ENCODE measurements at regions not wholly inside any gene's neighbourhood (a gene's known extent, or its start where the extent isn't known, plus 50 kb on each side); places are given as distances from the start of the nearest gene placed in this dataset.
A peak's percentile ranks its signal among the peaks of the same experiment; 100 is the strongest.
"Not testable (repeated sequence)": the region's sequence is repeated elsewhere in the genome, so short reads cannot be mapped to it uniquely, and the experiment has no call there.

DNA sequence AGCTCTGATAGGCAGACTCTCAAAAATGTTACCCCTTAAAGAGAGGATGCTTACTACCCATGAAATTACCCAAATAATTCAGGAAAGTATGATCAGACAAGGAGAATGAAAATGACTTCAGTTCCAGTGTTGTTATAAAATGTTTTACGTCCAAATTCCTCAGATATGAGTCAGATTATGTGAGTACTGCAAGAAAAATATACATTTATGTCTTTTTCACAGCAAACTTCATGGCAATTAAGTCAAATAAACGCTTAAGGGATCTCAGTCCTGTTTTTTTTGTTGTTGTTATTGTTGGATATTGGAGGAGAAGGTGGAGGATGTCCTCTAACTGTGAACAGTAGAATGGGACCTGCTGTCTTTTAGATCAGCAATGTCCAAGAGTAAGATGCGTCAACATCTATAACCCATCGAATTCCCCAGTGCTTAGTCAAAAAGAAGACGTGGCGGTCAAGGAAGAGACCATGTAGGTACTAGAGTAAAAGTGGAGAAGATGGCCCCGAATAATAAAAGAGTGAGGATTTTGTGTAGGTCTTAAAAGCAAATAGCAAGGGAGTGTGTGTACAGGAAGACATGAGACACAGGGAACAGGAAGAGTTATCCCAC is 215.4 kb upstream of the IRS2 start:
- no peak for TF ChIP-seq CTCF (IDR thresholded peaks at IDR 0.05)
- TF ChIP-seq POLR2A (IDR thresholded peaks at IDR 0.05): no peak
- intact Hi-C loops (cut with DNase I; ENCODE audit: low total_unique reads): no loop called here
- 81 to 82% methylated on average over 7 of the region's 7 CpGs for WGBS, 2 donors
- H3K4me3 ChIP-seq (ENCODE audit: low read depth, poor library complexity, severe bottlenecking): no peak overlapping the region
- DNase-seq (ENCODE audit: low spot score in 2 of 2): no peak

DNA sequence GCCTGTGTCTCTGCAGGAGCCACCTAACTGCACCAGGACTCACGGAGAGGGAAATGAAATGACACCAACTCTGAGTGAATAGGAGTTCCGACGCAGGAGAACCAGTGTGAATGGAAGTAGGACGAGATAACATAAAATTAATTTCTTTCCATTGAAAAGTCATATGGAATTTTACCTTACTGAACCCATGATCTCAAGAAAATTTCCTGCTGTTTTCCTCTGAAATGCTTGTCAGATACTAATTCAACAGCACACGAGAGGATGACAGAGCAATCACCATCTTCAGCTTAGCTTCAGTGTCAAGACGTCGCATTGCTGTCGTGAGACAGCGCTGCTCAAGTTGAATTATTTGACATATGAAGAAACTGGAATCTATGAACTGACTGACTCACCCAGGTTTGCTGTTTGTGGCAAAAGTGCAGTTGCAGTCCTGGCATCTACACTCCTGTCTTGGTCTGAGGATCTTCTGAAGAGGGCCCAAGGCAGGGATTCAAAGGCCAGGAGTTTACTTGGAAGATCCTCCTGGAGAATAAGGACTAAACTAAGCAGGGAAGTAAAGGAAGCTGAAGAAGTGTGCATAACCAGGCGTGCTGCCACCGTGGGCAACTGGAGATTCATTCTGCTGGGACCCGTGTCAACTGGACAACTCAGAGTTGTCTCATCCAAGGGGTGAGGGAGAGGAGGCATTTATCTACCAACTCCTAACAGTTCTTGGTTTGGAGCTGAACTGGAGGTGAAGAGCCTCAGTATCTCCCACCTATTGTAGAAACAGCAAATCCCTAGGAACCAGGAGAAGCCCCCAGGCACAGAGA is 214.4 kb upstream of the IRS2 start:
- peak in 1 of 2 donors; percentile 74 for DNase-seq (ENCODE audit: low spot score in 2 of 2)
- WGBS, 2 donors: 82 to 85% methylated on average over 12 of the region's 12 CpGs
- H3K4me3 ChIP-seq (ENCODE audit: low read depth, poor library complexity, severe bottlenecking): no peak overlapping the region
- TF ChIP-seq CTCF (IDR thresholded peaks at IDR 0.05) (no peak), POLR2A (IDR thresholded peaks at IDR 0.05) (no peak)
- intact Hi-C loops (cut with DNase I; ENCODE audit: low total_unique reads): no loop called here

- WGBS, 2 donors: 53 to 59% methylated on average over 21 of the region's 21 CpGs
- no peak overlapping the region for H3K4me3 ChIP-seq (ENCODE audit: low read depth, poor library complexity, severe bottlenecking)
- DNase-seq (ENCODE audit: low spot score in 2 of 2): peak in 1 of 2 donors; percentile 68
- TF ChIP-seq CTCF (IDR thresholded peaks at IDR 0.05) (no peak), POLR2A (IDR thresholded peaks at IDR 0.05) (no peak)
- intact Hi-C loops (cut with DNase I; ENCODE audit: low total_unique reads): no loop called here
Observed at GRCh38 chr13:109999659-110000533, 213.5 kb upstream of the IRS2 start.

DNA sequence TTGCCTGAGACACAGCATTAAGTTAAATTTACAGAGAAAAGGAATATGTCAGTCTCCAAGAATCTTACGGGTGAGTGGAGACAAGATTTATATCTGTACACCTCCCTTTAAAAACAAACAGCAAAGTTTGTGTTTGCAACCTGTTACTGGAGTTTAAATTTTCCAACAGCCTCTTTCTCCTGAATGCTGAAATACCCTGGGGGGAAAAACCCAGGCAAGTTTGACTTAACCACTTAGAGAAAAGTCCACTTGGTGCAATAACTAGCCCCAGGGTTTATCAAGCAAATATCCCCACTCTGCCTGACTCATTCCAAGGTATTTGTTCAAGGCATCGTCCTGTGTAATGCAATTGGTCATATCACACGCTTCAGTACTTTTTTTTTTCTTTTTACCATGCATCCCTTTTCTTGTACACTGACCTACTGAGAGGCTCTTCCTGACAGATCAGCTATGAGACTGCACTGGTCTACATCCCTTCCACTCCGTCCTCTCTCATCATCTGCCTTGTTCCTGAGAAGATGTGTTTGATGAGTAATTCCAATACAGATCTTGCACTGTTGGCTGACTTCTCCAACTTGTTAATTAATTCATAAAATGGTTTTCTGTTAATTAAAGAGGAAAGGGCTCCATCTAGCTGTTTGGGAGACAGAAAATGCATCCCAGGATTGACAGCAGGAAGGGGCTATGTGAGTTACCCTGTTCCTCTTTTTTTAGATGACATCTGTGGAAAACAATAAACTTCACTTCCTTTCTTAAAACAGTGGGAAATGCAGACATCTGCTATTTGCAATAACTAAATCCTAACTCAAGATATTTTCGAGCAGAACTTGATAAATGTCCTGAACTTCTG is 212.5 kb upstream of the IRS2 start:
- H3K4me3 ChIP-seq (ENCODE audit: low read depth, poor library complexity, severe bottlenecking): no peak overlapping the region
- no peak for DNase-seq (ENCODE audit: low spot score in 2 of 2)
- WGBS, 2 donors: 46 to 48% methylated on average over 5 of the region's 5 CpGs
- intact Hi-C loops (cut with DNase I; ENCODE audit: low total_unique reads): no loop called here
- TF ChIP-seq POLR2A (IDR thresholded peaks at IDR 0.05) (no peak), CTCF (IDR thresholded peaks at IDR 0.05) (no peak)

GRCh38 chr13:109998037-109998436 is 211.7 kb upstream of the IRS2 start:
- no peak overlapping the region for H3K4me3 ChIP-seq (ENCODE audit: low read depth, poor library complexity, severe bottlenecking)
- 90 to 98% methylated on average over 1 of the region's 1 CpG for WGBS, 2 donors
- intact Hi-C loops (cut with DNase I; ENCODE audit: low total_unique reads): no loop called here
- no peak for TF ChIP-seq CTCF (IDR thresholded peaks at IDR 0.05)
- TF ChIP-seq POLR2A (IDR thresholded peaks at IDR 0.05): no peak
- no peak for DNase-seq (ENCODE audit: low spot score in 2 of 2)

DNA sequence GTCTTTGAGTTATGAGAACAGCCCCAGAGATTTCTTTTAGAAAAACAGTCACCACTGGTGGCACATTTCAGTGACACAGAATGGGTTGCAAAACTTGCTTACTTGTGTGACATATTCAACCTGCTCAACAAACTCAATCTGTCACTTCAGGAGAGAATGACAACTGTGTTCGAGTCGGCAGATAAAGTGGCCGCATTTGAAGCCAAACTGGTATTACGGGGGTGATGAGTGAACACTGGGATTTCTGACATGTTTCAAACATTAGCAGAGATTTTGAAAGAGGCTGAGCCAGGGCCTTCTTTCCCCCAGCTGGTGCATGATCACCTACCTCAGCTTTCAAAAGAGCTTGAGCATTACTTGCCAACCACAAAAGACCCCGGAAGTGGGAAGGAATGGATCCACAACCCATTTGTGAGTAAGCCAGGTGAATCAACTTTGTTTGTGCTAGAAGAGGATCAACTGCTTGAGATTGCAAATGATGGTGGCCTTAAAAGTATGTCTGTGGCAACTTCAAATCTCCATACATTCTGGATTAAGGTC is 210.7 kb upstream of the IRS2 start:
- intact Hi-C loops (cut with DNase I; ENCODE audit: low total_unique reads); H3K4me3 ChIP-seq (ENCODE audit: low read depth, poor library complexity, severe bottlenecking): not testable (repeated sequence)
- WGBS, 2 donors: 70 to 93% methylated on average over 5 of the region's 5 CpGs
- peak in 1 of 2 donors; percentile 29 for DNase-seq (ENCODE audit: low spot score in 2 of 2)

All from lower leg skin (tissue), 4 donors.